IMR-90 (cell line): ENCODE measurements at regions not wholly inside any gene's neighbourhood (a gene's known extent, or its start where the extent isn't known, plus 50 kb on each side); places are given as distances from the start of the nearest gene placed in this dataset.

Experiments used
- ATAC-seq: fragments of 200-7000 bp; cut with Tn5 transposase; 2 replicates; pipeline ENCODE4 v1.9.1; 2020; ENCODE audit warnings: low read depth, mild to moderate bottlenecking, moderate library complexity
- BruUV-seq: library from RNA; stranded (reverse); fragments of 400-500 nt; replicated peaks from 2 replicates; lab custom pipeline; 2021; lab: Mats Ljungman, UMichigan
- CTCF ChIA-PET: fragments of 300-600 bp; formaldehyde crosslinking; extraction: SDS; loops from one replicate; lab custom pipeline; 2021; ENCODE audit warnings: antibody characterized with exemption; lab: Yijun Ruan, JAX
- POLR2A ChIA-PET: fragments of 300-600 bp; sonication (Branson Sonifier 250); formaldehyde crosslinking; loops from one replicate; lab custom pipeline; 2022; ENCODE audit warnings: antibody characterized with exemption; ENCODE audit not compliant: unreplicated experiment; lab: Charles Lee
- DNase-seq: peaks from one replicate; pipeline ENCODE4 v3.0.0; 2013
- H2AFZ ChIP-seq: replicated peaks from 2 replicates; pipeline ENCODE3; 2013; ENCODE audit warnings: low read length, mild to moderate bottlenecking; ENCODE audit not compliant: poor library complexity
- H2AK5ac ChIP-seq: 2 replicates; pipeline ENCODE4 v1.6.1; 2013; ENCODE audit warnings: low read depth, low read length, inconsistent platforms
- H2AK9ac ChIP-seq: replicated peaks from 2 replicates; pipeline ENCODE3; 2013; ENCODE audit warnings: mild to moderate bottlenecking, low read depth, low read length, moderate library complexity; ENCODE audit not compliant: poor library complexity
- H2BK120ac ChIP-seq: 2 replicates; pipeline ENCODE4 v1.6.1; 2013; ENCODE audit warnings: low read depth, low read length, inconsistent platforms
- H2BK15ac ChIP-seq: 3 replicates; pipeline ENCODE4 v1.6.1; 2013; ENCODE audit warnings: low read depth, low read length, inconsistent platforms
- H2BK20ac ChIP-seq: 2 replicates; pipeline ENCODE4 v1.6.1; 2013; ENCODE audit warnings: low read depth, mild to moderate bottlenecking, inconsistent platforms, low read length, moderate library complexity
- H2BK5ac ChIP-seq: 2 replicates; pipeline ENCODE4 v1.6.1; 2013; ENCODE audit warnings: mild to moderate bottlenecking, low read depth, low read length, inconsistent platforms; ENCODE audit not compliant: poor library complexity, severe bottlenecking
- H3K14ac ChIP-seq: replicated peaks from 2 replicates; pipeline ENCODE4 v1.6.1; 2013; ENCODE audit warnings: low read depth, low read length, inconsistent platforms
- H3K18ac ChIP-seq: 2 replicates; pipeline ENCODE4 v1.6.1; 2013; ENCODE audit warnings: low read depth, low read length, control low read depth
- H3K23ac ChIP-seq: 2 replicates; pipeline ENCODE4 v1.6.1; 2013; ENCODE audit warnings: low read depth, low read length, inconsistent platforms
- H3K27ac ChIP-seq: 2 replicates; pipeline ENCODE4 v1.5.1; 2013; ENCODE audit warnings: mild to moderate bottlenecking, control low read depth, low read length; ENCODE audit not compliant: insufficient read depth
- H3K27me3 ChIP-seq: 2 replicates; pipeline ENCODE4 v1.6.1; 2013; ENCODE audit warnings: low read length; ENCODE audit not compliant: control insufficient read depth, insufficient read depth
- H3K36me3 ChIP-seq: 2 replicates; pipeline ENCODE4 v1.6.1; 2013; ENCODE audit warnings: low read length, mixed read lengths; ENCODE audit not compliant: control insufficient read depth, insufficient read depth
- H3K4ac ChIP-seq: 2 replicates; pipeline ENCODE4 v1.6.1; 2013; ENCODE audit warnings: low read depth, low read length, inconsistent platforms
- H3K4me1 ChIP-seq: 2 replicates; pipeline ENCODE4 v1.6.1; 2013; ENCODE audit warnings: low read length, mixed read lengths; ENCODE audit not compliant: control insufficient read depth, insufficient read depth
- H3K4me2 ChIP-seq: 2 replicates; pipeline ENCODE4 v1.6.1; 2013; ENCODE audit warnings: low read depth, mild to moderate bottlenecking, control low read depth, low read length, moderate library complexity
- H3K4me3 ChIP-seq: 2 replicates; pipeline ENCODE4 v1.5.1; 2013; ENCODE audit warnings: low read depth, mild to moderate bottlenecking, control low read depth, low read length, moderate library complexity; ENCODE audit not compliant: insufficient read depth
- H3K56ac ChIP-seq: 2 replicates; pipeline ENCODE4 v1.6.1; 2013; ENCODE audit warnings: low read length, inconsistent platforms; ENCODE audit not compliant: insufficient read depth; ENCODE audit errors: extremely low read depth
- H3K79me1 ChIP-seq, 2 experiments: 2 replicates each; pipeline ENCODE4 v1.6.1; 2013; ENCODE audit warnings: low read length in 2 of 2, inconsistent platforms in 1 of 2, low read depth in 1 of 2
- H3K9ac ChIP-seq: 2 replicates; pipeline ENCODE4 v1.6.1; 2013; ENCODE audit warnings: low read depth, low read length, control low read depth
- H3K9me1 ChIP-seq: 2 replicates; pipeline ENCODE4 v1.6.1; 2013; ENCODE audit warnings: low read length, inconsistent platforms; ENCODE audit not compliant: insufficient read depth
- H3K9me3 ChIP-seq: 2 replicates; pipeline ENCODE4 v1.6.1; 2013; ENCODE audit warnings: low read length; ENCODE audit not compliant: control insufficient read depth, insufficient read depth
- H4K20me1 ChIP-seq: 2 replicates; pipeline ENCODE4 v1.6.1; 2013; ENCODE audit warnings: low read length, inconsistent platforms; ENCODE audit not compliant: insufficient read depth
- H4K5ac ChIP-seq: 2 replicates; pipeline ENCODE4 v1.6.1; 2013; ENCODE audit warnings: mild to moderate bottlenecking, low read depth, low read length, control low read depth
- H4K8ac ChIP-seq, 2 experiments: 2 replicates each; pipeline ENCODE4 v1.6.1; 2013; ENCODE audit warnings: low read depth in 2 of 2, low read length in 2 of 2, control low read depth in 1 of 2, inconsistent platforms in 1 of 2
- H4K91ac ChIP-seq: 2 replicates; pipeline ENCODE4 v1.6.1; 2013; ENCODE audit warnings: low read depth, low read length, inconsistent platforms; ENCODE audit not compliant: insufficient read depth
- BHLHE40 ChIP-seq: fragments of 150-350 bp; IDR thresholded peaks from 2 replicates; pipeline ENCODE4 v1.6.1; 2016; ENCODE audit warnings: mild to moderate bottlenecking, low read depth, low read length
- CEBPB ChIP-seq: IDR thresholded peaks from 2 replicates; pipeline ENCODE4 v1.6.1; 2012; ENCODE audit warnings: low read depth, low read length, improper control_type of control experiment
- CHD1 ChIP-seq: IDR thresholded peaks from 2 replicates; pipeline ENCODE4 v1.6.1; 2012; ENCODE audit warnings: low read depth, low read length, improper control_type of control experiment
- FOS ChIP-seq: fragments of 150-350 bp; IDR thresholded peaks from 2 replicates; pipeline ENCODE4 v1.6.1; 2016; ENCODE audit warnings: low read depth, low read length
- MAFK ChIP-seq: IDR thresholded peaks from 2 replicates; pipeline ENCODE4 v1.6.1; 2012; ENCODE audit warnings: low read depth, low read length, improper control_type of control experiment
- MAZ ChIP-seq: IDR thresholded peaks from 2 replicates; pipeline ENCODE4 v1.6.1; 2012; ENCODE audit warnings: low read depth, mild to moderate bottlenecking, low read length, improper control_type of control experiment, moderate library complexity, borderline replicate concordance
- MXI1 ChIP-seq: IDR thresholded peaks from 2 replicates; pipeline ENCODE4 v1.6.1; 2012; ENCODE audit warnings: low read depth, mild to moderate bottlenecking, low read length, moderate library complexity, borderline replicate concordance
- NFE2L2 ChIP-seq: fragments of 150-350 bp; IDR thresholded peaks from 2 replicates; pipeline ENCODE4 v1.6.1; 2016; ENCODE audit warnings: low read depth, mild to moderate bottlenecking, low read length
- POLR2A ChIP-seq: IDR thresholded peaks from 2 replicates; pipeline ENCODE4 v1.6.1; 2012; ENCODE audit warnings: mild to moderate bottlenecking, low read depth, low read length
- RCOR1 ChIP-seq: IDR thresholded peaks from 2 replicates; pipeline ENCODE4 v1.6.1; 2012; ENCODE audit warnings: mild to moderate bottlenecking, low read length, improper control_type of control experiment; ENCODE audit not compliant: insufficient replicate concordance
- RFX5 ChIP-seq: IDR thresholded peaks from 2 replicates; pipeline ENCODE4 v1.8.0; 2012; ENCODE audit warnings: low read depth, mild to moderate bottlenecking, low read length, moderate library complexity
- SMC3 ChIP-seq: fragments of 150-350 bp; IDR thresholded peaks from 2 replicates; pipeline ENCODE4 v1.6.1; 2016; ENCODE audit warnings: low read depth, mild to moderate bottlenecking, antibody characterized with exemption, low read length, moderate library complexity
- WGBS, 2 experiments: methylation state at CpG; one replicate each; pipeline versions ENCODE4 v1.1.5 to v1.1.7; 2013; ENCODE audit warnings: missing lambda C conversion rate in 2 of 2; ENCODE audit not compliant: insufficient read length in 1 of 2; ENCODE audit errors: extremely low coverage in 2 of 2; 5-methylcytosine and 5-hydroxymethylcytosine counted together
- dilution Hi-C: fragments of 300-500 bp; cut with HindIII; formaldehyde crosslinking; loops from one replicate; pipeline ENCODE4 v1.14.3; 2018; ENCODE audit warnings: low sequenced_read_pairs; ENCODE audit not compliant: unreplicated experiment
- in situ Hi-C: fragments of 300-500 bp; cut with MboI; formaldehyde crosslinking; loops from 3 replicates; pipeline ENCODE4 v1.14.3; 2019; ENCODE audit warnings: low sequenced_read_pairs, inconsistent platforms, mixed read lengths
- intact Hi-C: fragments of 100-400 bp; cut with micrococcal nuclease; formaldehyde crosslinking; loops from 2 replicates; pipeline ENCODE4 v1.10.0; 2022
- TF ChIP-seq, protein P1 (sequence below): conservative IDR thresholded peaks from 2 replicates; pipeline ENCODE4 v1.5.1; 2012; ENCODE audit warnings: mild to moderate bottlenecking, low read depth, low read length, improper control_type of control experiment
- TF ChIP-seq, protein P2 (sequence below): fragments of 150-350 bp; IDR thresholded peaks from 2 replicates; pipeline ENCODE4 v1.6.1; 2017; ENCODE audit warnings: mild to moderate bottlenecking, antibody characterized with exemption, low read length, low read depth
- TF ChIP-seq, protein P3 (sequence below): fragments of 150-350 bp; IDR thresholded peaks from 2 replicates; pipeline ENCODE4 v1.6.1; 2016; ENCODE audit warnings: low read depth, mild to moderate bottlenecking, low read length, moderate library complexity, borderline replicate concordance

DNA sequence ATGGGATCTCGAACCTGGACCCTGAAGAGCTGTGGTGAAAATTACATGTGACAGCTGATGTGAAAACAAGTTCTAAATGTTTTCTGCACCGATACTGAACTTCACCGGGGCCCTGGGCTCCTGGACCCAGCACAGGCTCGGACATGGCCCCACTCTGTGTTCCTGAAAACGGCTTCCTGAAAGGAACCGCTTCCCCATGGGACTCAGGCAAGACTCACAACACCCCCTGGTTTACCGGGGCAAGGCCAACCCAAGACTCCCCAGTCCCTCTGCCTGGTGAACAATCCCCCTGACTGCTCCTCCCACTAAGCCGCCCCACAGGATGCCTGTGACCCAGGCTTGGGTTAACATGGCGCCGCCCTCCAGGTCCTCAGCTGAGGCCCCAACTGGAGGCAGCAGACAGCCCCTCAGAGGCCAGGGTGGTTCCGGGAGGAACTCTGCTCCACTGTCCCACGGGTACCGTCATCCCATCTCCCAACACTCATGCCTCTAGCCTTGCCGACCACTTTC, 124.5 kb upstream of the FOXD4L5 start:
- H3K27ac ChIP-seq: no peak overlapping the region
- no peak overlapping the region for H2AK9ac ChIP-seq
- ATAC-seq (no peak), DNase-seq (no peak)
- no peak overlapping the region for H3K4ac ChIP-seq
- H3K4me2 ChIP-seq: no peak overlapping the region
- POLR2A ChIA-PET: no interaction called here
- H3K36me3 ChIP-seq: no peaks in the 10 kb centered on the region
- no peaks in the 10 kb centered on the region for H3K4me1 ChIP-seq
- CTCF ChIA-PET: no interaction called here
- no peak overlapping the region for H3K4me3 ChIP-seq
- no peak overlapping the region for H3K9ac ChIP-seq
- H4K20me1 ChIP-seq: no peaks in the 10 kb centered on the region
- H3K9me3 ChIP-seq: peaks cover 19% of the 10 kb centered on the region
- intact Hi-C loops: no loop called here
- no peak overlapping the region for H4K5ac ChIP-seq
- no peak overlapping the region for H2AK5ac ChIP-seq
- BruUV-seq: no TSS peak
- no peak overlapping the region for H2BK5ac ChIP-seq
- no peak overlapping the region for H2BK120ac ChIP-seq
- TF ChIP-seq RCOR1 (no peak), BHLHE40 (no peak), RFX5 (no peak), CHD1 (no peak), CEBPB (no peak), MAZ (no peak), POLR2A (no peak), SMC3 (no peak), FOS (no peak), MAFK (no peak), MXI1 (no peak), NFE2L2 (no peak)
- TF ChIP-seq, protein P1, sequence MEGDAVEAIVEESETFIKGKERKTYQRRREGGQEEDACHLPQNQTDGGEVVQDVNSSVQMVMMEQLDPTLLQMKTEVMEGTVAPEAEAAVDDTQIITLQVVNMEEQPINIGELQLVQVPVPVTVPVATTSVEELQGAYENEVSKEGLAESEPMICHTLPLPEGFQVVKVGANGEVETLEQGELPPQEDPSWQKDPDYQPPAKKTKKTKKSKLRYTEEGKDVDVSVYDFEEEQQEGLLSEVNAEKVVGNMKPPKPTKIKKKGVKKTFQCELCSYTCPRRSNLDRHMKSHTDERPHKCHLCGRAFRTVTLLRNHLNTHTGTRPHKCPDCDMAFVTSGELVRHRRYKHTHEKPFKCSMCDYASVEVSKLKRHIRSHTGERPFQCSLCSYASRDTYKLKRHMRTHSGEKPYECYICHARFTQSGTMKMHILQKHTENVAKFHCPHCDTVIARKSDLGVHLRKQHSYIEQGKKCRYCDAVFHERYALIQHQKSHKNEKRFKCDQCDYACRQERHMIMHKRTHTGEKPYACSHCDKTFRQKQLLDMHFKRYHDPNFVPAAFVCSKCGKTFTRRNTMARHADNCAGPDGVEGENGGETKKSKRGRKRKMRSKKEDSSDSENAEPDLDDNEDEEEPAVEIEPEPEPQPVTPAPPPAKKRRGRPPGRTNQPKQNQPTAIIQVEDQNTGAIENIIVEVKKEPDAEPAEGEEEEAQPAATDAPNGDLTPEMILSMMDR: no peak
- TF ChIP-seq, protein P2, sequence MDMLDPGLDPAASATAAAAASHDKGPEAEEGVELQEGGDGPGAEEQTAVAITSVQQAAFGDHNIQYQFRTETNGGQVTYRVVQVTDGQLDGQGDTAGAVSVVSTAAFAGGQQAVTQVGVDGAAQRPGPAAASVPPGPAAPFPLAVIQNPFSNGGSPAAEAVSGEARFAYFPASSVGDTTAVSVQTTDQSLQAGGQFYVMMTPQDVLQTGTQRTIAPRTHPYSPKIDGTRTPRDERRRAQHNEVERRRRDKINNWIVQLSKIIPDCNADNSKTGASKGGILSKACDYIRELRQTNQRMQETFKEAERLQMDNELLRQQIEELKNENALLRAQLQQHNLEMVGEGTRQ: no peak
- TF ChIP-seq, protein P3, sequence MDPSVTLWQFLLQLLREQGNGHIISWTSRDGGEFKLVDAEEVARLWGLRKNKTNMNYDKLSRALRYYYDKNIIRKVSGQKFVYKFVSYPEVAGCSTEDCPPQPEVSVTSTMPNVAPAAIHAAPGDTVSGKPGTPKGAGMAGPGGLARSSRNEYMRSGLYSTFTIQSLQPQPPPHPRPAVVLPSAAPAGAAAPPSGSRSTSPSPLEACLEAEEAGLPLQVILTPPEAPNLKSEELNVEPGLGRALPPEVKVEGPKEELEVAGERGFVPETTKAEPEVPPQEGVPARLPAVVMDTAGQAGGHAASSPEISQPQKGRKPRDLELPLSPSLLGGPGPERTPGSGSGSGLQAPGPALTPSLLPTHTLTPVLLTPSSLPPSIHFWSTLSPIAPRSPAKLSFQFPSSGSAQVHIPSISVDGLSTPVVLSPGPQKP: no peak
- no peaks in the 10 kb centered on the region for H3K79me1 ChIP-seq
- WGBS, 2 experiments: 62% methylated on average over 6 of the region's 14 CpGs; no CpG with 5 or more reads in 1 of the 2 experiments
- no peak overlapping the region for H3K23ac ChIP-seq
- H2BK20ac ChIP-seq: no peak overlapping the region
- dilution Hi-C loops: no loop called here
- no peaks in the 10 kb centered on the region for H3K27me3 ChIP-seq
- H3K14ac ChIP-seq: no peak overlapping the region
- H3K56ac ChIP-seq: no peak overlapping the region
- H2BK15ac ChIP-seq: no peak overlapping the region
- no peak overlapping the region for H4K91ac ChIP-seq
- in situ Hi-C loops: no loop called here
- no peak overlapping the region for H4K8ac ChIP-seq
- no peak overlapping the region for H2AFZ ChIP-seq
- H3K9me1 ChIP-seq: no peaks in the 10 kb centered on the region
- H3K18ac ChIP-seq: no peak overlapping the region
